ENCODE measurements at regions not wholly inside any gene's neighbourhood (a gene's known extent, or its start where the extent isn't known, plus 50 kb on each side); places are given as distances from the start of the nearest gene placed in this dataset.

- H3K36me3 ChIP-seq (ENCODE audit: control insufficient read depth in 1 of 2, insufficient read depth in 2 of 2, low read depth in 1 of 2, low read length in 2 of 2): no peaks in the 10 kb centered on the region
- no peak overlapping the region for H3K4ac ChIP-seq (ENCODE audit: low read depth in 1 of 2, low read length in 2 of 2)
- no peak overlapping the region for H3K14ac ChIP-seq (ENCODE audit: low read length in 2 of 2)
- no peaks in the 10 kb centered on the region for H3K9me3 ChIP-seq (ENCODE audit: control insufficient read depth, low read length)
- H2BK15ac ChIP-seq (ENCODE audit: low read depth, poor library complexity, severe bottlenecking): no peak overlapping the region
- no peaks in the 10 kb centered on the region for H3K4me1 ChIP-seq (ENCODE audit: control insufficient read depth, insufficient read depth, low read depth, low read length)
- H2BK120ac ChIP-seq (ENCODE audit: low read depth, low read length): no peak overlapping the region
- H3K9ac ChIP-seq (ENCODE audit: low read length): no peak overlapping the region
- H2AK5ac ChIP-seq (ENCODE audit: low read length, severe bottlenecking): no peak overlapping the region
- WGBS: 76% methylated on average over 5 of the region's 5 CpGs
- no peak overlapping the region for H3K18ac ChIP-seq (ENCODE audit: low read depth in 1 of 2, low read length in 2 of 2)
- no peak overlapping the region for H3K4me2 ChIP-seq (ENCODE audit: low read length, poor library complexity, severe bottlenecking)
- H3K23ac ChIP-seq (ENCODE audit: low read length in 2 of 2): no peak overlapping the region
- no peaks in the 10 kb centered on the region for H3K79me1 ChIP-seq (replicated peaks; ENCODE audit: low read length, poor library complexity, severe bottlenecking)
- DNase-seq: no peak
- H2BK5ac ChIP-seq (ENCODE audit: low read depth, low read length, poor library complexity, severe bottlenecking): no peak overlapping the region
- peaks cover 3 to 62% of the 10 kb centered on the region in 2 experiments for H3K27me3 ChIP-seq (ENCODE audit: control insufficient read depth in 1 of 2, insufficient read depth in 1 of 2, low read length in 2 of 2)
- no peak overlapping the region for H4K8ac ChIP-seq (ENCODE audit: low read length)
- H2AFZ ChIP-seq (ENCODE audit: low read depth, low read length): no peak overlapping the region
- H4K91ac ChIP-seq (ENCODE audit: low read length): no peak overlapping the region
- H3K4me3 ChIP-seq (ENCODE audit: insufficient read depth in 1 of 2, low read depth in 1 of 2, low read length in 2 of 2): no peak overlapping the region
- H2BK12ac ChIP-seq (ENCODE audit: low read length in 2 of 2): no peak overlapping the region
- no peak overlapping the region for H3K27ac ChIP-seq (ENCODE audit: low read length, poor library complexity, severe bottlenecking)
These were observed 141.4 kb upstream of the MKI67 start for GRCh38 chr10:128267581-128267980.

- Histone ChIP-seq H2AFZ (ENCODE audit: low read depth, low read length) (no peak overlapping the region), H3K27ac (ENCODE audit: low read length, poor library complexity, severe bottlenecking) (no peak overlapping the region), H3K4me3 (ENCODE audit: insufficient read depth in 1 of 2, low read depth in 1 of 2, low read length in 2 of 2) (no peak overlapping the region), H3K4me2 (ENCODE audit: low read length, poor library complexity, severe bottlenecking) (no peak overlapping the region), H2BK15ac (ENCODE audit: low read depth, poor library complexity, severe bottlenecking) (no peak overlapping the region), H2BK5ac (ENCODE audit: low read depth, low read length, poor library complexity, severe bottlenecking) (no peak overlapping the region), H2BK12ac (ENCODE audit: low read length in 2 of 2) (no peak overlapping the region), H4K91ac (ENCODE audit: low read length) (no peak overlapping the region), H3K4me1 (ENCODE audit: control insufficient read depth, insufficient read depth, low read depth, low read length) (no peaks in the 10 kb centered on the region), H3K9me3 (ENCODE audit: control insufficient read depth, low read length) (no peaks in the 10 kb centered on the region), H3K79me1 (replicated peaks; ENCODE audit: low read length, poor library complexity, severe bottlenecking) (no peaks in the 10 kb centered on the region), H4K8ac (ENCODE audit: low read length) (no peak overlapping the region), H3K23ac (ENCODE audit: low read length in 2 of 2) (no peak overlapping the region), H2BK120ac (ENCODE audit: low read depth, low read length) (no peak overlapping the region), H3K36me3 (ENCODE audit: control insufficient read depth in 1 of 2, insufficient read depth in 2 of 2, low read depth in 1 of 2, low read length in 2 of 2) (no peaks in the 10 kb centered on the region), H3K14ac (ENCODE audit: low read length in 2 of 2) (peak overlapping the region in 1 of 2 experiments; percentile 84), H3K4ac (ENCODE audit: low read depth in 1 of 2, low read length in 2 of 2) (no peak overlapping the region), H2AK5ac (ENCODE audit: low read length, severe bottlenecking) (no peak overlapping the region), H3K9ac (ENCODE audit: low read length) (no peak overlapping the region), H3K27me3 (ENCODE audit: control insufficient read depth in 1 of 2, insufficient read depth in 1 of 2, low read length in 2 of 2) (peaks cover under 1 to 61% of the 10 kb centered on the region in 2 experiments), H3K18ac (ENCODE audit: low read depth in 1 of 2, low read length in 2 of 2) (no peak overlapping the region)
- DNase-seq: peak; percentile 3
- WGBS: 44% methylated on average over 25 of the region's 25 CpGs
These were observed 141.9 kb upstream of the MKI67 start for GRCh38 chr10:128268015-128268722.

GRCh38 chr10:128274938-128275337, 148.7 kb upstream of the MKI67 start:
- no peak overlapping the region for H2AK5ac ChIP-seq (ENCODE audit: low read length, severe bottlenecking)
- no peaks in the 10 kb centered on the region for H3K4me1 ChIP-seq (ENCODE audit: control insufficient read depth, insufficient read depth, low read depth, low read length)
- H3K9me3 ChIP-seq (ENCODE audit: control insufficient read depth, low read length): no peaks in the 10 kb centered on the region
- peaks cover 0 to 49% of the 10 kb centered on the region in 2 experiments for H3K27me3 ChIP-seq (ENCODE audit: control insufficient read depth in 1 of 2, insufficient read depth in 1 of 2, low read length in 2 of 2)
- H3K27ac ChIP-seq (ENCODE audit: low read length, poor library complexity, severe bottlenecking): no peak overlapping the region
- H3K9ac ChIP-seq (ENCODE audit: low read length): peak overlapping the region; percentile 73
- no peak overlapping the region for H2BK12ac ChIP-seq (ENCODE audit: low read length in 2 of 2)
- H3K14ac ChIP-seq (ENCODE audit: low read length in 2 of 2): no peak overlapping the region
- no peak overlapping the region for H3K23ac ChIP-seq (ENCODE audit: low read length in 2 of 2)
- peak; percentile 17 for DNase-seq
- H4K8ac ChIP-seq (ENCODE audit: low read length): no peak overlapping the region
- H3K4me2 ChIP-seq (ENCODE audit: low read length, poor library complexity, severe bottlenecking): no peak overlapping the region
- peak overlapping the region in 1 of 2 experiments; percentile 57 for H3K4me3 ChIP-seq (ENCODE audit: insufficient read depth in 1 of 2, low read depth in 1 of 2, low read length in 2 of 2)
- no peak overlapping the region for H2BK5ac ChIP-seq (ENCODE audit: low read depth, low read length, poor library complexity, severe bottlenecking)
- H2AFZ ChIP-seq (ENCODE audit: low read depth, low read length): no peak overlapping the region
- H3K36me3 ChIP-seq (ENCODE audit: control insufficient read depth in 1 of 2, insufficient read depth in 2 of 2, low read depth in 1 of 2, low read length in 2 of 2): no peaks in the 10 kb centered on the region
- no peak overlapping the region for H3K18ac ChIP-seq (ENCODE audit: low read depth in 1 of 2, low read length in 2 of 2)
- H2BK15ac ChIP-seq (ENCODE audit: low read depth, poor library complexity, severe bottlenecking): no peak overlapping the region
- H3K4ac ChIP-seq (ENCODE audit: low read depth in 1 of 2, low read length in 2 of 2): no peak overlapping the region
- H3K79me1 ChIP-seq (replicated peaks; ENCODE audit: low read length, poor library complexity, severe bottlenecking): no peaks in the 10 kb centered on the region
- H4K91ac ChIP-seq (ENCODE audit: low read length): no peak overlapping the region
- H2BK120ac ChIP-seq (ENCODE audit: low read depth, low read length): no peak overlapping the region
- WGBS: 45% methylated on average over 10 of the region's 10 CpGs

GRCh38 chr10:128275388-128276177, 149.4 kb upstream of the MKI67 start:
- Histone ChIP-seq H3K4me1 (ENCODE audit: control insufficient read depth, insufficient read depth, low read depth, low read length) (no peaks in the 10 kb centered on the region), H3K27ac (ENCODE audit: low read length, poor library complexity, severe bottlenecking) (no peak overlapping the region), H2BK5ac (ENCODE audit: low read depth, low read length, poor library complexity, severe bottlenecking) (no peak overlapping the region), H2AFZ (ENCODE audit: low read depth, low read length) (no peak overlapping the region), H4K91ac (ENCODE audit: low read length) (no peak overlapping the region), H3K79me1 (replicated peaks; ENCODE audit: low read length, poor library complexity, severe bottlenecking) (no peaks in the 10 kb centered on the region), H2BK15ac (ENCODE audit: low read depth, poor library complexity, severe bottlenecking) (no peak overlapping the region), H3K18ac (ENCODE audit: low read depth in 1 of 2, low read length in 2 of 2) (no peak overlapping the region), H3K27me3 (ENCODE audit: control insufficient read depth in 1 of 2, insufficient read depth in 1 of 2, low read length in 2 of 2) (peaks cover 0 to 44% of the 10 kb centered on the region in 2 experiments), H3K4me3 (ENCODE audit: insufficient read depth in 1 of 2, low read depth in 1 of 2, low read length in 2 of 2) (peak overlapping the region in 1 of 2 experiments; percentile 57), H2BK120ac (ENCODE audit: low read depth, low read length) (no peak overlapping the region), H3K14ac (ENCODE audit: low read length in 2 of 2) (no peak overlapping the region), H2AK5ac (ENCODE audit: low read length, severe bottlenecking) (no peak overlapping the region), H3K4me2 (ENCODE audit: low read length, poor library complexity, severe bottlenecking) (no peak overlapping the region), H3K23ac (ENCODE audit: low read length in 2 of 2) (no peak overlapping the region), H4K8ac (ENCODE audit: low read length) (no peak overlapping the region), H3K9me3 (ENCODE audit: control insufficient read depth, low read length) (no peaks in the 10 kb centered on the region), H2BK12ac (ENCODE audit: low read length in 2 of 2) (no peak overlapping the region), H3K36me3 (ENCODE audit: control insufficient read depth in 1 of 2, insufficient read depth in 2 of 2, low read depth in 1 of 2, low read length in 2 of 2) (no peaks in the 10 kb centered on the region), H3K4ac (ENCODE audit: low read depth in 1 of 2, low read length in 2 of 2) (no peak overlapping the region), H3K9ac (ENCODE audit: low read length) (peak overlapping the region; percentile 73)
- 78% methylated on average over 16 of the region's 19 CpGs for WGBS
- DNase-seq: no peak

Measured in mesenchymal stem cell (in vitro differentiated cells and primary cell).